ENCODE measurements at regions not wholly inside any gene's neighbourhood (a gene's known extent, or its start where the extent isn't known, plus 50 kb on each side); places are given as distances from the start of the nearest gene placed in this dataset.
A peak's percentile ranks its signal among the peaks of the same experiment; 100 is the strongest.

DNA sequence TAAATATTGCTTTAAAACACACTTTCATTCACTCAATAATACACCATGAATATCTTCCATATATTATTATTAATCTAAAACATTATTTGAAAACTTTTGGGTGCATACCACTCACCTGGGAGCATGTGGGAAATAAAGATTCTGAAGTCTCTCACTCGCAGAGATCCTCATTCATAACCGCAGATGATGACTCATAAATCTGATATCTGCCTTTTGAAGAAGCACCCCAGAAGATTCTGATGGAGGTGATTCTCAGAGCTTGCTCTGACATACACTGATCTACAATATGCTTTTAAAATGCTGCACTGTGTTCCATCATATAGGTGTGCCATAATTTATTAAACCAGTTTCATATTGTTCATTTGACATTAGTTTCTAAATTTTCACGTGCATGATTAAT is 135.0 kb upstream of the SGK1 start:
- peaks cover 0 to 37% (median 4%) of the 10 kb centered on the region in 10 experiments; a peak in 14 of 20 replicates for H3K4me1 ChIP-seq
- H3K27ac ChIP-seq: no peak overlapping the region
- H3K36me3 ChIP-seq: no peaks in the 10 kb centered on the region
- no peak overlapping the region for H3K4me3 ChIP-seq
- no peaks in the 10 kb centered on the region for H3K27me3 ChIP-seq
- H4K20me1 ChIP-seq: no peaks in the 10 kb centered on the region
- H3K9me3 ChIP-seq (replicated peaks in 1 of 11): peaks cover 0 to 6% (median 0%) of the 10 kb centered on the region in 11 experiments; a peak in 4 of 22 replicates
- H3K9ac ChIP-seq: no peak overlapping the region
- no peak overlapping the region for H3K4me2 ChIP-seq
- TF ChIP-seq Cebpa-rat (IDR thresholded peaks at IDR 0.05): no peak

DNA sequence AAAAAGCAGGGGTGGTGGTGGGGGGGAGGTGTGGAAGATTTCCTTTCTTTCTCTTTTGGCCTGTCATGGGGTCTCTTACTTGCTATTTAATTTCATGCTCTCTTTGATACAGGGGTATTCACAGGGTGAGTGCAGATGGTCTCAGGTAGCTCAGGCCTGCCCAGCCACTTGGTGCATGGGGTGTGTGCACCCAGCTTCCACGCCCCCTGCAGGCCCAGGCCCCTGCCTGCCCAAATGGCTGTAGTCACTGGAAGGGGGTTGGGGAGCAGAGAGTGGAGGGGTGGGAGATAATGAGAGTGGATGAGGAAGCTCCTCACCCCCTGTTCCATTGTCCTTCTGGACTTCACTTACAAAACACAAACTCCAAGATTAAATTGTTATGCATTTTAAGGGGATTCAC is 133.6 kb upstream of the SGK1 start:
- H3K9ac ChIP-seq: no peak overlapping the region
- no peak for TF ChIP-seq Cebpa-rat (IDR thresholded peaks at IDR 0.05)
- H3K9me3 ChIP-seq (replicated peaks in 1 of 11): peaks cover 0 to 6% (median 0%) of the 10 kb centered on the region in 11 experiments; a peak in 4 of 22 replicates
- H4K20me1 ChIP-seq: no peaks in the 10 kb centered on the region
- no peaks in the 10 kb centered on the region for H3K27me3 ChIP-seq
- H3K4me3 ChIP-seq: no peak overlapping the region
- peaks cover 13 to 51% (median 17%) of the 10 kb centered on the region in 10 experiments for H3K4me1 ChIP-seq
- 0 out of 22 replicates have a peak overlapping the region, but pooled peaks of 1 of the 11 experiments have one; percentile 14 for H3K4me2 ChIP-seq
- no peaks in the 10 kb centered on the region for H3K36me3 ChIP-seq
- H3K27ac ChIP-seq: no peak overlapping the region

DNA sequence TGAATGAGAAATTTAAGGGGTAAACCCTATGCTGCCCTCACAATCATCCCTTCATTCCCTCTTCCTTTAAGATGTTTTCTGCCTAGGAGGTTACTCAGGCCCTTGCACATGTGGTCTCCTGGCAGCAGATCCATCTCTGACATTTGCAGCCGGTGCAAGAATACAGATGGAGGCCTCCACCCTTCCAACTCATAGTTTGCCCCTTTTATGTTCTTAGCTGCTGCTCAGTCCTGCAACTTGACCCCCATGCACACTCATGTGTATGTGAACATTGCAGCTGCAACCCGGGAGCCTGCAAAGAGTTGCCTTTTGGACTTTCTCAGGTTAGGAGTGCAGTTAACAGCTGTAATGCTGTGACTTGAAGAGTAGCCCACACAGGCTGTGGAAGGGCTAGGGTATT is 131.9 kb upstream of the SGK1 start:
- H3K9me3 ChIP-seq (replicated peaks in 1 of 11): peaks cover 0 to 6% (median 0%) of the 10 kb centered on the region in 11 experiments; a peak in 4 of 22 replicates
- no peak overlapping the region for H3K9ac ChIP-seq
- H3K4me1 ChIP-seq: peaks cover 19 to 68% (median 29%) of the 10 kb centered on the region in 10 experiments
- H3K27me3 ChIP-seq: no peaks in the 10 kb centered on the region
- H3K36me3 ChIP-seq: no peaks in the 10 kb centered on the region
- no peak for TF ChIP-seq Cebpa-rat (IDR thresholded peaks at IDR 0.05)
- no peak overlapping the region for H3K27ac ChIP-seq
- peak overlapping the region in 2 of 11 experiments; percentile 44 to 89; a peak in 3 of 22 replicates for H3K4me2 ChIP-seq
- H3K4me3 ChIP-seq: no peak overlapping the region
- H4K20me1 ChIP-seq: no peaks in the 10 kb centered on the region

GRCh38 chr6:134449004-134449403 is 131.1 kb upstream of the SGK1 start:
- H3K4me2 ChIP-seq: peak overlapping the region in 2 of 11 experiments; percentile 85 to 89; a peak in 4 of 22 replicates
- peaks cover 19 to 75% (median 29%) of the 10 kb centered on the region in 10 experiments for H3K4me1 ChIP-seq
- H3K4me3 ChIP-seq: no peak overlapping the region
- H3K9ac ChIP-seq: no peak overlapping the region
- H4K20me1 ChIP-seq: no peaks in the 10 kb centered on the region
- H3K27ac ChIP-seq: peak overlapping the region in 4 of 11 experiments; percentile 51 to 89 (median 81); a peak in 7 of 22 replicates
- H3K9me3 ChIP-seq (replicated peaks in 1 of 11): peaks cover 0 to 6% (median 0%) of the 10 kb centered on the region in 11 experiments; a peak in 4 of 22 replicates
- H3K36me3 ChIP-seq: no peaks in the 10 kb centered on the region
- no peaks in the 10 kb centered on the region for H3K27me3 ChIP-seq
- TF ChIP-seq Cebpa-rat (IDR thresholded peaks at IDR 0.05): no peak

GRCh38 chr6:134447883-134448387 is 130.0 kb upstream of the SGK1 start:
- Histone ChIP-seq H3K9ac (peak overlapping the region in 2 of 11 experiments; percentile 70 to 75; a peak in 3 of 22 replicates), H3K9me3 (replicated peaks in 1 of 11) (peaks cover 0 to 6% (median 0%) of the 10 kb centered on the region in 11 experiments; a peak in 4 of 22 replicates), H3K27me3 (no peaks in the 10 kb centered on the region), H3K36me3 (no peaks in the 10 kb centered on the region), H3K27ac (peak overlapping the region in 6 of 11 experiments; percentile 4 to 89 (median 63); a peak in 8 of 22 replicates), H3K4me1 (peaks cover 19 to 84% (median 29%) of the 10 kb centered on the region in 10 experiments), H3K4me2 (peak overlapping the region in 10 of 11 experiments; percentile 4 to 89 (median 50); a peak in 15 of 22 replicates), H3K4me3 (no peak overlapping the region), H4K20me1 (no peaks in the 10 kb centered on the region)
- TF ChIP-seq Cebpa-rat (IDR thresholded peaks at IDR 0.05): no peak

GRCh38 chr6:134447423-134447822 is 129.5 kb upstream of the SGK1 start:
- TF ChIP-seq Cebpa-rat (IDR thresholded peaks at IDR 0.05): no peak
- H4K20me1 ChIP-seq: no peaks in the 10 kb centered on the region
- H3K36me3 ChIP-seq: no peaks in the 10 kb centered on the region
- H3K4me2 ChIP-seq: peak overlapping the region; percentile 8 to 89 (median 49); a peak in 18 of 22 replicates
- peaks cover 19 to 89% (median 29%) of the 10 kb centered on the region in 10 experiments for H3K4me1 ChIP-seq
- no peaks in the 10 kb centered on the region for H3K27me3 ChIP-seq
- peaks cover 0 to 5% (median 0%) of the 10 kb centered on the region in 11 experiments; a peak in 4 of 22 replicates for H3K9me3 ChIP-seq (replicated peaks in 1 of 11)
- no peak overlapping the region for H3K4me3 ChIP-seq
- peak overlapping the region in 6 of 11 experiments; percentile 4 to 89 (median 63); a peak in 9 of 22 replicates for H3K27ac ChIP-seq
- H3K9ac ChIP-seq: peak overlapping the region in 3 of 11 experiments; percentile 24 to 75 (median 70); a peak in 4 of 22 replicates

DNA sequence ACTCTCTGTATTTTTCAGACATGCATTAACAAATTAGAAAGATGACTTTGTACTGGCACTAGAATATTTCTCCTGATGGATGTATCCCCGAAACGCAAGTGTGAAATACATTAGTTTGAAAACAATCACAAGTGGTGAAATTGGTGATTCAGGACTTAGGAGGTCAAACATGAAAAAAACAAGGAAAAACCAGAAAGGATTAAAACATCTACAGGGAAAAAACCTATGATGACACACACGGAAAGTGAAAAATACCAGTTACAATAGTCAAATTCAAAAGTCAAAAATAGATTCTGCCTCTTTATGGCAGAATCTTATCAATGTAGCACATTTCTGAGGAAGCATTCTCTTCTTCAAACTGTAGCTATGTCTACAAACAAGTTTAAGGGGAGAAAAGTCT is 129.0 kb upstream of the SGK1 start:
- Histone ChIP-seq H3K27me3 (no peaks in the 10 kb centered on the region), H4K20me1 (no peaks in the 10 kb centered on the region), H3K36me3 (no peaks in the 10 kb centered on the region), H3K9ac (peak overlapping the region in 3 of 11 experiments; percentile 24 to 70 (median 60); a peak in 5 of 22 replicates), H3K4me3 (no peak overlapping the region), H3K4me2 (peak overlapping the region; percentile 14 to 89 (median 49)), H3K27ac (peak overlapping the region in 6 of 11 experiments; percentile 4 to 89 (median 63); a peak in 9 of 22 replicates), H3K9me3 (replicated peaks in 1 of 11) (peaks cover 0 to 2% (median 0%) of the 10 kb centered on the region in 11 experiments; a peak in 3 of 22 replicates), H3K4me1 (peaks cover 19 to 92% (median 29%) of the 10 kb centered on the region in 10 experiments)
- TF ChIP-seq Cebpa-rat (IDR thresholded peaks at IDR 0.05): no peak

- Histone ChIP-seq H3K36me3 (no peaks in the 10 kb centered on the region), H3K4me3 (no peak overlapping the region), H3K4me1 (peaks cover 19 to 90% (median 29%) of the 10 kb centered on the region in 10 experiments), H3K9ac (peak overlapping the region in 3 of 11 experiments; percentile 8 to 70 (median 60); a peak in 4 of 22 replicates), H4K20me1 (no peaks in the 10 kb centered on the region), H3K9me3 (replicated peaks in 1 of 11) (no peaks in the 10 kb centered on the region), H3K27ac (peak overlapping the region in 6 of 11 experiments; percentile 4 to 89 (median 63); a peak in 9 of 22 replicates), H3K27me3 (no peaks in the 10 kb centered on the region), H3K4me2 (peak overlapping the region; percentile 14 to 89 (median 49))
- TF ChIP-seq Cebpa-rat (IDR thresholded peaks at IDR 0.05): no peak
Observed at GRCh38 chr6:134446218-134446848, 128.4 kb upstream of the SGK1 start.

DNA sequence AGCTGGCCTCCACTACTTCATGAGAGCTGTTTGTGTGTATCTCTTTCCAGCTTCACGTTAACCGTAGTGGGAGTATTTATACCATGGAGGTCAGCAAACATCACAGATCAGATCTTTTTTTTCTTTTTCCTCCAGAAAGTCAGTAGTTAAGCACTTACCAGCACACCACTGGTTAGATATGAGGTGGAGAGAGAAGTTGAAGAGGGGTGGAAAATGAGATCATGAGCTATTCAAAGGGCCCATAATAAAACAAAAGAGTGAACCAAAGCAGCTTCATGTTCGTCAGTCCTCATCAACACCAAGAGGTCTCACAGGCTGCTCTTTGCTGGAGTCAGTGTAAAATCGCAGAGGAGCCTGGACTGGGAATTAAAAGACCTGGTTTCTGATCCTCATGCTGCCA is 125.1 kb upstream of the SGK1 start:
- Histone ChIP-seq H4K20me1 (no peaks in the 10 kb centered on the region), H3K27ac (no peak overlapping the region), H3K4me1 (peaks cover 18 to 75% (median 28%) of the 10 kb centered on the region in 10 experiments)

More for the DNA sequence above, 125.1 kb upstream of the SGK1 start:
- H3K36me3 ChIP-seq: no peaks in the 10 kb centered on the region
- H3K4me2 ChIP-seq: peak overlapping the region in 1 of 11 experiments; percentile 4; a peak in 2 of 22 replicates
- H3K4me3 ChIP-seq: no peak overlapping the region
- no peaks in the 10 kb centered on the region for H3K27me3 ChIP-seq
- H3K9ac ChIP-seq: no peak overlapping the region
- TF ChIP-seq Cebpa-rat (IDR thresholded peaks at IDR 0.05): no peak
- no peaks in the 10 kb centered on the region for H3K9me3 ChIP-seq (replicated peaks in 1 of 11)
